ENCODE measurements at regions not wholly inside any gene's neighbourhood (a gene's known extent, or its start where the extent isn't known, plus 50 kb on each side); places are given as distances from the start of the nearest gene placed in this dataset.

DNA sequence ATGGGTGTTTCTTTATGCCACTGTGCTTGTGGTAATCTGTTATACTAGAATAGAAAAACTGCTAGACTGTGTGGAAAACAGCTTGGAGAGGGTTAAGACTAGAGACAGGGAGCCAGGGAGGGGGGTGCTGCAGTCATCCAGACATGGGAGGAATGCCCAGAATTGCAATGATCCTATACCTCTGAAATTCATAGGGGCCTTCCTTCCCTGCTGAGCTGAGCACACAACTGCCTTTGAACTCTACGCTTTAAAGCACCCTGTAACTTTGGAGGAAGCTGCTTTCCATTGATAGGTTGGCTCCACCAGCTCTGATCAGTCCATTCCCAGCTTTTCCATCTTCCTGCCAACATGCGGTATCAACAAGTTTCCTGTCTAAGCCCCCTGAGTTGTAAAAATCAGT, 155.9 kb upstream of the RASGEF1B start:
- DNase-seq (ENCODE audit: low read depth): no peak

- no peak for DNase-seq (ENCODE audit: low read depth)
These were observed 155.1 kb upstream of the RASGEF1B start for GRCh38 chr4:81626851-81627250.

DNA sequence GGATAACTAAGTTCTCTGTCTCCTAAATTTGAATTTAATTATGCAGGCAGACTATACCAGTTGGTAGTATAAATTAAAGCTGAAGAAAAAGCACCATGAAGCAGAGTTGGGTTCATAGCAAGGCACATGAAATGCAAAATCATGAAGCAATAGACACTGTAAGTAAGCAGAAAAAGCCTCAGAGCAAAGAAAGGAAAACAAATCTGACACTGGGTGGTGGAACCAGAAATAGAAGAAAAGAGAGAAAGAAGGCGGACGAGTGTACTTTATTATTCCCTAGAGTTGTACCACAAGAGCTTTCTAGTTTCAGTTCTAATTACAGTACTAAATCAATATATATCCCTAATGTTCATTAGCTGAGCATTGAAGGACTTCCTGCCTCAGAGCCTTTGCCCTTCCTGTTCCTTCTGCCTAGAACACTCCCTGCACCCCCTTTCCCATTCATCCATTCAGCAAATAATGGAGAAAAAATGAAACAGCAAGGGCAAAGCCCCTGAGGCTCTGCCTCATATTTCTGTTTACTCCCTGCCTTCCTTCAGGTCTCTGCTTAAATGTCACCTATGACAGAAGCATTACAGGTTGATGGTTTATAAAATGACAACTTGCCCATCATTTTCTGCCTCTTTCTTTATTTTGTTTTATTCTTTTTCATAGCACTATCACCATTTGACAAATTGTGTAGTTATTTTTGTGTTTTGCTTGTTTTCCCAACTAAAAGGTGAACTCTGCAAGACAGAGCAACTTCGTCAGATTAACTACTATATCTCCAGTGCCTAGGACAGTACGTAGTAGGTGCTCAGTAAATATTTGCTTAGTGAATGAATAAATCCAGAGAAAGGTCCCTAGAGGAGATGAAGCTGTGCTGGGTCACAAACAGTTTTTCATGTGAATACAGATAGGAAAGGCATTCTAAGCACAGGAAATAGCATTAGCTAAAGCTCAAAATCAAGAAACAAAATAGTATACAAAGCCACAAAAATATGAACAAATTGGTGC, 154.0 kb upstream of the RASGEF1B start:
- no peak for DNase-seq (ENCODE audit: low read depth)

GRCh38 chr4:81623434-81623833, 151.7 kb upstream of the RASGEF1B start:
- no peak for DNase-seq (ENCODE audit: low read depth)

- no peak for DNase-seq (ENCODE audit: low read depth)
These were observed 150.9 kb upstream of the RASGEF1B start for GRCh38 chr4:81622474-81623184.

DNA sequence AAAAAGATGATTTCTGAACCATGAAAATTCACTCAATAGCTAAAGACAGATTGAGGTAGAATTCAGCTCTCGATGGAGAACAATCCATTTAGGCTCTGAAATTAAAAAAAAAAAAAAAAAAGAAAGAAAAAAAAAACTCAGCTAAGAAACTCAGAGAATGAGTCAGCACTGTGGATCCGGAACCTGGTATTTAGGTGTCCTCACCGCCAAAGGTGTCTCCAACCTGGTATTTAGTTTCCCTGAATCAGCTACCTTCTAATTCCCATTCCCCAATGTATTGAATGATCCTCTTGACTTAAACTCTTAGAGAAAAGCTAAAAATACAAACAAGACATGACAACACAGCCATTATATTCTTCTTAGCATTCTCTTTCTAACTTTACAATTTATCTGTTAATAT, 150.3 kb upstream of the RASGEF1B start:
- no peak for DNase-seq (ENCODE audit: low read depth)

DNA sequence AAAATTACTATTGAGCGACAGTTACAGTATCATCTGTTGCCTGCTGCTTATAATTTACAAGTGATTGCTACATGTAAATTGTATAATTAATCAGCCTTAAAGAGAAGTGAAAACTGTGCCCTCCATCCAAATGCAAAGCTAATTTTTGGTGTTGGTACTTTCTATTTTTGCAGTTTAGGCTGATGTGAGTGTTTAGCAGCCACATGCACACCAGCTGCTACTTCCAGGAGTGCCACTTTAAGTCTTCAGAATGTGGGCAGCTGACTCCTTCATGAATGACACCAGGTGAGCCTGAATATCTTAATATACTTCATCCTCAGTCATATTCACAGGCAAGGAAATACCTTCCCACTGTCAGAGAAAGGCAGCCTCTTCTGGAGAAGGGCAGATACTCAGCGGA, 149.8 kb upstream of the RASGEF1B start:
- DNase-seq (ENCODE audit: low read depth): no peak

GRCh38 chr4:81620442-81620841, 148.7 kb upstream of the RASGEF1B start:
- DNase-seq (ENCODE audit: low read depth): no peak

DNA sequence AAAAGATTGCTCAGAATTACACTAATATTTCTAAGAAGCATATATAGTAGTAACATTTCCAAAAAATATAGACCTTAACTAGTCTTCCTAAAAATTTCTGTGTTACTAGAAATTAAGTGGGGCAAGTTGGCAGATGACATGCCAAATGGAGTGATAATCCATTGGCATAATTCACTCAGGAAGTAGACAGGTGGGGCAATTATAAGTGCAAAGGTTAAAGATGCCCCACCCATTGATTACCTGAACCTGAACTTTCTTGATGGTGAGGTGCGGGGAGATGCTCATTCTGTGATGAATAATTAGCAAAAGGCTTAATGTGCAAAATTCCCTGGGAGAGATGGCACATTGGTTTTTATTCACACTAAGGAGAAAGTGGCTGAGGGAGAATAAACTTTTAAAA, 145.8 kb upstream of the RASGEF1B start:
- no peak for DNase-seq (ENCODE audit: low read depth)

GRCh38 chr4:81611221-81611620, 139.5 kb upstream of the RASGEF1B start:
- no peak for DNase-seq (ENCODE audit: low read depth)

DNA sequence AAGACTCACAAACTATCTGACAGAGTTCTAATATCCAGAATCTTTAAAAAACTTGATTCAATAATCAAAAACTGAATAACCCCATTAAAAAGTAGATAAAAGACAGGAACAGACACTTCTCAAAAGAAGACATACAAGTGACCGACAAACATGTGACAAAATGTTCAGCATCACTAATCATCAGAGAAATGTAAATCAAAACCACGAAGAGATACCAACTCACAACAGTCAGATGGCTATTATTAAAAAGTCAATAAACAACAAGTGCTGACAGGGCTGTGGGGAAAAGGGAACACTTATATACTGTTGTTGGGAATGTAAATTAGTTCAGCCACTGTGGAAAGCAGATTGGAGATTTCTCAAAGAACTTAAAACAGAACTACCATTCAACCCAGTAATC, 138.1 kb upstream of the RASGEF1B start:
- DNase-seq (ENCODE audit: low read depth): no peak

- no peak for DNase-seq (ENCODE audit: low read depth)
These were observed 136.2 kb upstream of the RASGEF1B start for GRCh38 chr4:81607950-81608349.

- no peak for DNase-seq (ENCODE audit: low read depth)
These were observed 135.2 kb upstream of the RASGEF1B start for GRCh38 chr4:81606801-81607501.

DNA sequence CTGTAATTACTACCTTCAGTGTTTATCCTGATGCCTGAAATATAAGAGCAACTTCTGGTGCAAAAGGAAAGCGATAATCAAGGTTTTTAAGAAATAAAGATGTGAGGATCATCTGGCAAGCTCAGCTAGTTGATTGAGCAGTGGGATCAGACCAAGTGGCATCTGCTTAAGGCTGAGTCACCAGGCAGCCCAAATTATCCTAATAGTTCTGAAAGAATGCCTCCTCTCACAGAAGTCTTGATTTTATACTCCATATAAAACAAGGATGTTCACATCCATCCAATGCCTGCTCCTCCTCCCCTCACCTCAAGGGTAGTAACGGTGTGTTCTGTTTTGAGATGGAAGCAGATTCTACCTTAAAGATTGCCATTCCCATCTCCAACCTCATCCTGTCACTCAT, 134.5 kb upstream of the RASGEF1B start:
- no peak for DNase-seq (ENCODE audit: low read depth)

- no peak for DNase-seq (ENCODE audit: low read depth)
These were observed 133.6 kb upstream of the RASGEF1B start for GRCh38 chr4:81605271-81605670.

DNA sequence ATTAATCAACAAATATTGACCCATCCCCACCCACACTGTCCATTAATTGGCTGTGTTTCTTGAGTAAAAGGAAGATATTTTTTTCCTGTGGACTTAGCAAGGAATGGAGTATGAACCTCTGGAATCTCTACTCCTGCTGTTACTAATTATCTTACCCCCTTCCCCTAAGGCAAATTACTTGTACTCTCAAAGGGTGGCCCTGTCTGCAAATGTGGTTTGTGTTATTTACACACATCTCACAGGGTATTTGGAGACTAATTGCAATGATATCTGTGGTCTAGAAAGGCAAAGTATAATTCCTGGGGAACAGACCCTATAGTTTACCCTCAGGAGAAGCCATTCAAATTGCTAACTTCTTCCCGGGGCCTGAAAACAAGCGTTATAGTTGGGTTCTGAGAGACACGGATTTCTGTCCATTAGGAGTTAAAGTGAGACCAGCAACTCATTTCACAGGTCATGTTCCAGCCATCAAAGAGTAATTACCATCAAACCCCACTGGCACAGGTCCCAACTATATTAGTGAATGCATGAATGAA, 133.0 kb upstream of the RASGEF1B start:
- no peak for DNase-seq (ENCODE audit: low read depth)

- DNase-seq (ENCODE audit: low read depth): no peak
These were observed 131.1 kb upstream of the RASGEF1B start for GRCh38 chr4:81602854-81603253.

GRCh38 chr4:81601358-81601694, 129.6 kb upstream of the RASGEF1B start:
- DNase-seq (ENCODE audit: low read depth): no peak

DNA sequence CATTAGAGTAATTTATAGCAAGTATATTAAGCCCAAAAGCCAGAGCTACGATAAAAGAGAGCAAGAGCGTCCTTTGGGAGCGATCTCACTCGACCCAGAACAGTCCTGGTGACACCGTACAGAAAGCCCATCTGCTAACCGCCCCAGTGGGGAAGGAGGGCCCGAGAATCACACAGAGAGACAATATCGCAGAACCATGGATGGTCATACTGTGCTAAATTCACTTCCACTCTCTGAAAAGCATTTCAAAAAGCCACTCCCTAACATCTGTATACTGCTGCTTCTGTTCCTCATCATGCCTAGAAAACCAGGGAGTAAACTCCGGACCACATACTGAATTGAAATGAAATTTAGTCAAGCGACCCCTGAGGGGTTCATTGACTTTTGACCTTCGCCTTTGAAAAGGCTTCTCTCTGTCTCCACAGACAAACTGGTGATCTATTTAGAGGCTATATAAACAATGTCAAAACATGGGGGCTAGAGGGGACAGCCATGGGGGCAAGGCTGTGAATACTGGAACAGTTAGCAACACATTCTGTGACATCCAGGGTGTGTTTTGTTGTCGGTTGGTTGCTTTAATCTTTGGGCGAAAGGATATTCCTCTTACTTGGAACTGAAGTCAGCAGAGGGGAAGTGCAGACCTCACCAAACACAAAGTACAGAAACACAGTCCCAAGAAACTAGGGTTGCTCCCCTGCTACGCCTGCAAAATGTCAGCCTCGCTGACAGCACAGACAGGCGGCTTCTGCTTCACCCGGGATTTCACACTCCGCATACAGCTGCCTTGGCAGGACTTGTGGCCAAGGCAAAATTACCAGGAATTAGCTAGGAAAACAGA, 129.0 kb upstream of the RASGEF1B start:
- no peak for DNase-seq (ENCODE audit: low read depth)

GRCh38 chr4:81599742-81600380, 128.2 kb upstream of the RASGEF1B start:
- DNase-seq (ENCODE audit: low read depth): no peak
